HG03558 (cell line): ENCODE measurements at regions not wholly inside any gene's neighbourhood (a gene's known extent, or its start where the extent isn't known, plus 50 kb on each side); places are given as distances from the start of the nearest gene placed in this dataset.

Experiments
- ATAC-seq: cut with Tn5 transposase; IDR thresholded peaks from one replicate; pipeline ENCODE4 v1.9.1; 2021; ENCODE audit warnings: moderate number of reproducible peaks; ENCODE audit not compliant: unreplicated experiment; ENCODE audit errors: extremely low read depth

- no peak for ATAC-seq
These were observed 287.9 kb upstream of the ZNF608 start for GRCh38 chr5:125034331-125034730.

- ATAC-seq, result no peak
These were observed 290.1 kb upstream of the ZNF608 start for GRCh38 chr5:125036494-125036893.

- ATAC-seq, result no peak
These were observed 290.6 kb upstream of the ZNF608 start for GRCh38 chr5:125037020-125037419.

- ATAC-seq, result no peak
These were observed 291.1 kb upstream of the ZNF608 start for GRCh38 chr5:125037530-125037929.

- no peak for ATAC-seq
These were observed 292.0 kb upstream of the ZNF608 start for GRCh38 chr5:125038477-125038876.

- ATAC-seq, result no peak
These were observed 295.4 kb upstream of the ZNF608 start for GRCh38 chr5:125041798-125042197.

GRCh38 chr5:125042261-125042890 is 295.9 kb upstream of the ZNF608 start:
- no peak for ATAC-seq

GRCh38 chr5:125043781-125044391 is 297.4 kb upstream of the ZNF608 start:
- no peak for ATAC-seq

- no peak for ATAC-seq
These were observed 298.2 kb upstream of the ZNF608 start for GRCh38 chr5:125044491-125045282.

- no peak for ATAC-seq
These were observed 299.2 kb upstream of the ZNF608 start for GRCh38 chr5:125045646-125046045.

- ATAC-seq, result no peak
These were observed 300.4 kb upstream of the ZNF608 start for GRCh38 chr5:125046838-125047237.

- ATAC-seq, result no peak
These were observed 301.4 kb upstream of the ZNF608 start for GRCh38 chr5:125047871-125048270.

GRCh38 chr5:125049721-125050702 is 303.6 kb upstream of the ZNF608 start:
- no peak for ATAC-seq

GRCh38 chr5:125050926-125051325 is 304.5 kb upstream of the ZNF608 start:
- no peak for ATAC-seq

GRCh38 chr5:125052584-125052983 is 306.1 kb upstream of the ZNF608 start:
- no peak for ATAC-seq

- no peak for ATAC-seq
These were observed 306.7 kb upstream of the ZNF608 start for GRCh38 chr5:125053179-125053578.

- ATAC-seq, result no peak
These were observed 307.7 kb upstream of the ZNF608 start for GRCh38 chr5:125054146-125054545.

- ATAC-seq, result no peak
These were observed 310.4 kb upstream of the ZNF608 start for GRCh38 chr5:125056671-125057485.
